ENCODE measurements at regions not wholly inside any gene's neighbourhood (a gene's known extent, or its start where the extent isn't known, plus 50 kb on each side); places are given as distances from the start of the nearest gene placed in this dataset.

DNA sequence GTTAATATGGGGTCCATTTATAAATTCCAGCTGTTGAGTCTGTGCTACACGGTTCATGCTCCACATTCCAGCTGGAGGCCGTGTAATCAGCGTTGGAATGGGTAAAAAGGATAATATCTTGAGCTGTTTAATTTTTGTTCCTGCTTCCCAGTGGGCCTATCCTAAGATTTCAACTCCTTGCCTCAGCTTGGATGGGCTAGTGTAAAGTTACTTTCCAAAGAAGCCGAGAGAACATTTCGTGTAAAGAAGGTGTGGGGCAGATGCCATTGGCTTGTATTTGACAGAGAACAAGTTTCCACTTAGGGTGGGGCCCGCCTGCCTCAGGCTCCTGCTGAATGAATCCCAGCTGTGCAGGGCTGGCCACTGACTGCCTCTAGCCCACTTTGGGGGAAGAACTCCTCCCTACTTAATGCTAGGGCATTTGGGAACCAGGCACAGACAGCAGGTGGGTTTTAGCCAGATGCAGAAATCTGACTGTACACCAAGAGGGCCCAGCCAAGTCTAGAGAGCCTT is 125.9 kb upstream of the LYZL2 start:
- WGBS, 2 donors = 27 to 35% methylated on average over 6 of the region's 6 CpGs
- intact Hi-C loops (cut with DNase I; ENCODE audit: low total_unique reads) = no loop called here
- no peak overlapping the region for H3K4me3 ChIP-seq (ENCODE audit: low read depth, poor library complexity, severe bottlenecking)
- peak in 1 of 2 donors; percentile 49 for DNase-seq (ENCODE audit: low spot score in 2 of 2)
- no peak for TF ChIP-seq POLR2A (IDR thresholded peaks at IDR 0.05)
- TF ChIP-seq, protein P1, sequence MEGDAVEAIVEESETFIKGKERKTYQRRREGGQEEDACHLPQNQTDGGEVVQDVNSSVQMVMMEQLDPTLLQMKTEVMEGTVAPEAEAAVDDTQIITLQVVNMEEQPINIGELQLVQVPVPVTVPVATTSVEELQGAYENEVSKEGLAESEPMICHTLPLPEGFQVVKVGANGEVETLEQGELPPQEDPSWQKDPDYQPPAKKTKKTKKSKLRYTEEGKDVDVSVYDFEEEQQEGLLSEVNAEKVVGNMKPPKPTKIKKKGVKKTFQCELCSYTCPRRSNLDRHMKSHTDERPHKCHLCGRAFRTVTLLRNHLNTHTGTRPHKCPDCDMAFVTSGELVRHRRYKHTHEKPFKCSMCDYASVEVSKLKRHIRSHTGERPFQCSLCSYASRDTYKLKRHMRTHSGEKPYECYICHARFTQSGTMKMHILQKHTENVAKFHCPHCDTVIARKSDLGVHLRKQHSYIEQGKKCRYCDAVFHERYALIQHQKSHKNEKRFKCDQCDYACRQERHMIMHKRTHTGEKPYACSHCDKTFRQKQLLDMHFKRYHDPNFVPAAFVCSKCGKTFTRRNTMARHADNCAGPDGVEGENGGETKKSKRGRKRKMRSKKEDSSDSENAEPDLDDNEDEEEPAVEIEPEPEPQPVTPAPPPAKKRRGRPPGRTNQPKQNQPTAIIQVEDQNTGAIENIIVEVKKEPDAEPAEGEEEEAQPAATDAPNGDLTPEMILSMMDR (IDR thresholded peaks at IDR 0.05) = no peak

DNA sequence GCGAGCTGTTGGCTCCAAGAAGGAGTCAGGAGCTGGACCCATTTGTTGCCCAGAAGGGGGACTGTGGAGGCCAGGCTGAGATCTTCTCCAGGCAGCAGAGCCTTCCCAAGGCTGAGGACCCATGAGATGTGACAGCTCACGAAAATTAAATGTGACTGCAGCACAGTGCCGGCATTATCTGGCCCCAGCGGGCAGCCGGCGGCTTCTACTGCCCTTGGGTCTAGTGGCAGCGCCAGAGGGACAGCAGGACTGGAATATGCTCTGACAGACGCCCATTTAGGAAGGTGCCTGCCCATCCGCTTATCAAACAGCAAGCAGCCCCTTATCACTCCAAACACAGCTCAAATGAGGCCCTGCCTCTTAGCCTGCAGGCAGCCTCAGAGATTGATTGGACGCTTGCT is 122.9 kb upstream of the LYZL2 start:
- intact Hi-C loops (cut with DNase I; ENCODE audit: low total_unique reads) = no loop called here
- DNase-seq (ENCODE audit: low spot score in 2 of 2) = no peak
- 61 to 73% methylated on average over 9 to 10 of the region's 10 CpGs for WGBS, 2 donors
- H3K4me3 ChIP-seq (ENCODE audit: low read depth, poor library complexity, severe bottlenecking) = no peak overlapping the region
- TF ChIP-seq, protein P1 (IDR thresholded peaks at IDR 0.05) = no peak
- no peak for TF ChIP-seq POLR2A (IDR thresholded peaks at IDR 0.05)

DNA sequence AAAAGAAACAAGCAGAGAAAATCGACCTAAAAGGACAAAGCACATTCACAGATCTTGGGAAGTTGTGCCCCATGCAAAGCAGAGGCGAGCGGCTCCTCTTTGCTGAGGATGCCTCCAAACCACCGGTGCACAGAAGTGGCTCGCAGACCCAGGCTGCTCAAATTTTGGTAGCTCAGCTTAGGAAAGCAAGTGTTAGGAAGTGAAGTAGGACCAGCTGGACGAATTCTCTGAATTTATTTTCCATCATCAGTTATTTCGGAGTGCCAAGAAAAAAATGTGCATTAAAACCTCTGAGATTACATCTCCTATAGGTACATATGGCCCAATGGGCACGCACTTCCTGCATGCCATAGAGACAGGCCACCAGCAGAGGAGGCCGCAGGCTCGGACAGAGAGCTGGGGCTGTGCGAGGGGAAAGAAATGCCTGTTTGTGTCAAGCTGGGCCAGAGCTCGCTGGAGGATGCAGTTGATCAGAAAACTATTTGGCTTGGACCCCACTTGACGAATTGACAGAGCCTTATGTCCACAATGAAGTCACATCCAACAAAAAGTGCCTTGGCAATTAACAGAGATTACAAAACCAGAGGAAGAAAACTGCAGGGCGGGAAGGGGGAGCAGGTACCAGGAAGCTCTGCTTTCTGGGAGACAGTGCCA is 122.3 kb upstream of the LYZL2 start:
- WGBS, 2 donors = 72% methylated on average over 14 of the region's 14 CpGs
- peak; percentile 75 to 90 for DNase-seq (ENCODE audit: low spot score in 2 of 2)
- intact Hi-C loops (cut with DNase I; ENCODE audit: low total_unique reads) = no loop called here

DNA sequence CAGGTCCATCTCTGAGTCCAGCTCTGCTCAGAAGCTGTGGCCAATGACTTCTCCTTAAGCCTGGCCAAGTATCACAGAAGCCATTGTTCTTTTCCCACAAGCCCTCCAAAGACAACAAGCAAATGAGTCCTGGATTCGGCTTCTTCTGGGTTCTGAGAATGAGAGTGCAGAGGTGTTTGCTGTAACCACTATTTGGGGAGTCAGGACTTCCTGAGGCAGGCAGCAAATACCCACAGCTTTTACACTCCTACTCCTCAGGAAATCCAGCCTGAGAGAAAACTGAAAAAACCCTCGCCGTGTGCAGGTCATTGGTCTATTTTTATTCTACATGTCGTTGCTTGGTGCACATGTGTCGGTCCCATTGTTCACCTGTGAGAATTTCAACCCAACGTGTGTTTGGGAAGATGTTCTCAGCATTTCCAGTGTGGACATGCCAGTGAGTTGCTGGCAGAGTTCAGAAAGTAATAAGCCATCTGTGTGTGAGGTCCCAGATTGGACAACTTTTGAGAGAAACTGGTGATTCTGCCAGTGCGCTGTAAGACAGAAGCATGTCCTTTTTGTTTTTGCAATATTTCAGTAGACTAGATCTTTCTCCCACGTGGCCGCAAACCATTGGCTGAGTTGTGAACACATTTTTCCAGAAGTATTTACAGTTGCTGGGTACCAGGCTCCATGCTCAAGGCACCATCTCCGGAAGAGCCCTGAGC is 121.6 kb upstream of the LYZL2 start:
- H3K4me3 ChIP-seq (ENCODE audit: low read depth, poor library complexity, severe bottlenecking) = no peak overlapping the region
- 61 to 62% methylated on average over 10 of the region's 10 CpGs for WGBS, 2 donors
- no peak for DNase-seq (ENCODE audit: low spot score in 2 of 2)
- TF ChIP-seq, protein P1 (IDR thresholded peaks at IDR 0.05) = no peak
- no peak for TF ChIP-seq POLR2A (IDR thresholded peaks at IDR 0.05)
- intact Hi-C loops (cut with DNase I; ENCODE audit: low total_unique reads) = no loop called here

More for the DNA sequence above, 122.3 kb upstream of the LYZL2 start:
- no peak overlapping the region for H3K4me3 ChIP-seq (ENCODE audit: low read depth, poor library complexity, severe bottlenecking)
- TF ChIP-seq POLR2A (IDR thresholded peaks at IDR 0.05) = no peak
- TF ChIP-seq, protein P1 (IDR thresholded peaks at IDR 0.05) = peak in 1 of 3 donors; percentile 85

GRCh38 chr10:30749385-30749784 is 119.8 kb upstream of the LYZL2 start:
- no peak for DNase-seq (ENCODE audit: low spot score in 2 of 2)
- H3K4me3 ChIP-seq (ENCODE audit: low read depth, poor library complexity, severe bottlenecking) = no peak overlapping the region
- TF ChIP-seq POLR2A (IDR thresholded peaks at IDR 0.05) = no peak
- TF ChIP-seq, protein P1 (IDR thresholded peaks at IDR 0.05) = no peak
- intact Hi-C loops (cut with DNase I; ENCODE audit: low total_unique reads) = no loop called here
- WGBS, 2 donors = 72 to 96% methylated on average over 8 of the region's 8 CpGs

Measured in lower leg skin (tissue), 4 donors.